ENCODE measurements at regions not wholly inside any gene's neighbourhood (a gene's known extent, or its start where the extent isn't known, plus 50 kb on each side); places are given as distances from the start of the nearest gene placed in this dataset.

DNA sequence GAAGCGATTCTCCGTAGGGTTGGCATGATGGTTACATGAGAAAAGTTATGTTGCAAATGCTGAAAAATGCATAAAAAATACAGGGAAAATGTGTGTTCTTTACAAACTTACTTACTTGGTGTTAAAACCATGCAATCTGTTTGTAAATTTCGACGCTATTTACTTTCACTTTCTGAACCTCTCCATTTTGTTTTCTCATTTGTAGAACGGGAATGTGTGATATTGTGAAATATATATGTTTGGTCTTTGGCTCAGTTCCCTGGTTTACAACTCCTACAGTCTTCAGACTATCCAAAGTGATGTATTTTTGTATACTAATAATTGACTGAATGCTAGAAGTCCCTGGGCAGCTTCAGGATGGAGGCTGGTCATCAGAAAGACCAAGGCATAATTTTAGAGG, 982.3 kb downstream of the ADGRL2 start:
- Histone ChIP-seq H3K79me1 (ENCODE audit: low read depth in 1 of 2, low read length in 2 of 2) (no peaks in the 10 kb centered on the region), H2BK15ac (ENCODE audit: low read depth, low read length) (no peak overlapping the region), H2BK5ac (ENCODE audit: low read depth, low read length, poor library complexity, severe bottlenecking) (no peak overlapping the region), H4K91ac (ENCODE audit: insufficient read depth, low read depth, low read length) (no peak overlapping the region), H3K27ac (ENCODE audit: insufficient read depth, low read length) (no peak overlapping the region), H2AK5ac (ENCODE audit: low read depth, low read length) (no peak overlapping the region), H4K20me1 (ENCODE audit: insufficient read depth, low read length) (no peaks in the 10 kb centered on the region), H2AFZ (replicated peaks; ENCODE audit: low read length, poor library complexity) (no peak overlapping the region), H3K9me3 (ENCODE audit: control insufficient read depth, insufficient read depth, low read length) (peaks cover 4% of the 10 kb centered on the region), H3K23ac (ENCODE audit: low read depth, low read length) (no peak overlapping the region), H3K4me1 (ENCODE audit: control insufficient read depth, insufficient read depth, low read length) (no peaks in the 10 kb centered on the region), H3K9ac (ENCODE audit: low read depth, low read length) (no peak overlapping the region), H3K9me1 (ENCODE audit: insufficient read depth, low read length) (no peaks in the 10 kb centered on the region), H3K27me3 (ENCODE audit: control insufficient read depth, insufficient read depth, low read length) (no peaks in the 10 kb centered on the region), H2BK20ac (ENCODE audit: low read depth, low read length) (no peak overlapping the region), H3K36me3 (ENCODE audit: control insufficient read depth, insufficient read depth, low read length) (no peaks in the 10 kb centered on the region), H3K4ac (ENCODE audit: low read depth, low read length) (no peak overlapping the region), H3K4me3 (ENCODE audit: insufficient read depth, low read depth, low read length) (no peak overlapping the region), H4K8ac (ENCODE audit: low read depth in 2 of 2, low read length in 2 of 2) (no peak overlapping the region), H3K18ac (ENCODE audit: low read depth, low read length) (no peak overlapping the region), H3K56ac (ENCODE audit: extremely low read depth, insufficient read depth, low read length) (no peak overlapping the region), H3K14ac (replicated peaks; ENCODE audit: low read depth, low read length) (no peak overlapping the region), H3K4me2 (ENCODE audit: low read depth, low read length) (no peak overlapping the region), H2BK120ac (ENCODE audit: low read depth, low read length) (no peak overlapping the region), H2AK9ac (replicated peaks; ENCODE audit: low read depth, low read length, poor library complexity) (no peak overlapping the region), H4K5ac (ENCODE audit: low read depth, low read length) (no peak overlapping the region)
- in situ Hi-C loops (cut with MboI; ENCODE audit: low sequenced_read_pairs), result no loop called here
- CTCF ChIA-PET, result no interaction called here
- intact Hi-C loops (cut with micrococcal nuclease), result no loop called here
- ATAC-seq (ENCODE audit: low read depth) (no peak), DNase-seq (no peak)
- POLR2A ChIA-PET (ENCODE audit: unreplicated experiment), result no interaction called here
- no CpG with 5 or more reads among the region's 5 CpGs for WGBS, 2 experiments (ENCODE audit: extremely low coverage in 2 of 2, insufficient read length in 1 of 2)
- BruUV-seq (replicated peaks), result no TSS peak
- dilution Hi-C loops (cut with HindIII; ENCODE audit: low sequenced_read_pairs, unreplicated experiment), result no loop called here
- no peak for TF ChIP-seq RAD21 (IDR thresholded peaks at IDR 0.05; ENCODE audit: low read length)
